Hepatocyte (in vitro differentiated cells): ENCODE measurements at regions not wholly inside any gene's neighbourhood (a gene's known extent, or its start where the extent isn't known, plus 50 kb on each side); places are given as distances from the start of the nearest gene placed in this dataset.

Experiments used
- DNase-seq: peaks from one replicate; pipeline ENCODE4 v3.0.0-alpha.2; 2016; ENCODE audit warnings: low spot score
- H2AFZ ChIP-seq: fragments of 200-600 bp; sonication (generic); 2 replicates; pipeline ENCODE4 v1.6.0; 2016; ENCODE audit warnings: antibody characterized with exemption, mild to moderate bottlenecking
- H3K27ac ChIP-seq: fragments of 200-600 bp; sonication (generic); 2 replicates; pipeline ENCODE4 v1.5.1; 2016; ENCODE audit warnings: mild to moderate bottlenecking
- H3K27me3 ChIP-seq: fragments of 200-600 bp; sonication (generic); 2 replicates; pipeline ENCODE4 v1.6.1; 2016
- H3K36me3 ChIP-seq: fragments of 200-600 bp; sonication (generic); replicated peaks from 2 replicates; pipeline ENCODE4 v1.5.1; 2016; ENCODE audit warnings: low read depth; ENCODE audit not compliant: insufficient read depth
- H3K4me1 ChIP-seq: fragments of 200-600 bp; sonication (generic); 2 replicates; pipeline ENCODE4 v1.5.1; 2016; ENCODE audit warnings: mild to moderate bottlenecking, moderate library complexity; ENCODE audit not compliant: insufficient read depth
- H3K4me2 ChIP-seq: fragments of 200-600 bp; sonication (generic); 2 replicates; pipeline ENCODE4 v1.6.0; 2016
- H3K4me3 ChIP-seq: fragments of 200-600 bp; sonication (generic); 2 replicates; pipeline ENCODE4 v1.5.1; 2016; ENCODE audit warnings: mild to moderate bottlenecking
- H3K79me2 ChIP-seq: fragments of 200-600 bp; sonication (generic); 2 replicates; pipeline ENCODE4 v1.6.0; 2017; ENCODE audit warnings: mild to moderate bottlenecking
- H3K9me2 ChIP-seq: fragments of 200-600 bp; sonication (generic); replicated peaks from 2 replicates; pipeline ENCODE4 v1.6.0; 2017; ENCODE audit warnings: mild to moderate bottlenecking; ENCODE audit not compliant: insufficient read depth
- H3K9me3 ChIP-seq: fragments of 200-600 bp; sonication (generic); 2 replicates; pipeline ENCODE4 v1.5.1; 2016; ENCODE audit warnings: low read depth, mild to moderate bottlenecking
- H4K20me1 ChIP-seq: fragments of 200-600 bp; sonication (generic); 2 replicates; pipeline ENCODE4 v1.6.0; 2016; ENCODE audit warnings: mild to moderate bottlenecking; ENCODE audit not compliant: insufficient read depth, poor library complexity, severe bottlenecking
- CTCF ChIP-seq: fragments of 200-600 bp; sonication (generic); IDR thresholded peaks from 2 replicates; pipeline ENCODE4 v1.5.1; 2016; ENCODE audit warnings: antibody characterized with exemption, mild to moderate bottlenecking; ENCODE audit not compliant: poor library complexity
- EZH2 ChIP-seq: fragments of 200-600 bp; sonication (generic); IDR thresholded peaks from 2 replicates; pipeline ENCODE4 v1.6.1; 2016; ENCODE audit warnings: antibody characterized with exemption, mild to moderate bottlenecking, borderline replicate concordance
- EZH2phosphoT487 ChIP-seq: fragments of 200-600 bp; sonication (generic); IDR thresholded peaks from one replicate; pipeline ENCODE4 v1.6.1; 2018; ENCODE audit warnings: antibody characterized with exemption, mild to moderate bottlenecking, low read depth, moderate library complexity; ENCODE audit not compliant: unreplicated experiment, severe bottlenecking
- WGBS: methylation state at CpG from one replicate; pipeline ENCODE4 v1.1.6; 2016; ENCODE audit warnings: low lambda C conversion rate; ENCODE audit errors: missing lambda C conversion rate; 5-methylcytosine and 5-hydroxymethylcytosine counted together

DNA sequence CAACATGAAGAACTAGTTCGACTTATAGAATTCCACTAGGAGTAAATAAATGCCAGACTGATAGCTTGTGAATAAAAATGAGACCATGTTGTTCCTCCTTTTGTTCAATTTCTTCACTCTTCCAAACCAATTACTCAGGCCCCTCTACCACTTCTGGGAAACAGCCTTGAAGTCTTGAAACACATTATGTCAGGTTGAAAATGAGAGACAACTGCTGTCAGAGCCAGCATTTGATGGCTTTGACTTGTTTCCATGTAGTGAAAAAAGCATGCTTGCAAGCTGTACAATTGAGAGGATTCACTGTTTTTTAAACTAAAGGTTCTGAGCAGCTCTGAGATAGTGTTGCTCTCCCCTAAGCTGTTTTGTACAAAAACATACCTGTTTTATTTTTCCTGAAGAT is 337.1 kb upstream of the SGCD start:
- Histone ChIP-seq H3K27ac (no peak overlapping the region), H3K4me2 (no peak overlapping the region), H3K79me2 (no peaks in the 10 kb centered on the region), H3K4me1 (no peaks in the 10 kb centered on the region), H3K9me3 (no peaks in the 10 kb centered on the region), H4K20me1 (no peaks in the 10 kb centered on the region), H3K9me2 (no peaks in the 10 kb centered on the region), H3K4me3 (no peak overlapping the region), H2AFZ (no peak overlapping the region), H3K27me3 (peaks cover 6% of the 10 kb centered on the region), H3K36me3 (no peaks in the 10 kb centered on the region)
- no peak for DNase-seq
- no peak for TF ChIP-seq EZH2
- TF ChIP-seq CTCF: no peak
- TF ChIP-seq EZH2phosphoT487: no peak
- 88% methylated on average over 1 of the region's 1 CpG for WGBS

DNA sequence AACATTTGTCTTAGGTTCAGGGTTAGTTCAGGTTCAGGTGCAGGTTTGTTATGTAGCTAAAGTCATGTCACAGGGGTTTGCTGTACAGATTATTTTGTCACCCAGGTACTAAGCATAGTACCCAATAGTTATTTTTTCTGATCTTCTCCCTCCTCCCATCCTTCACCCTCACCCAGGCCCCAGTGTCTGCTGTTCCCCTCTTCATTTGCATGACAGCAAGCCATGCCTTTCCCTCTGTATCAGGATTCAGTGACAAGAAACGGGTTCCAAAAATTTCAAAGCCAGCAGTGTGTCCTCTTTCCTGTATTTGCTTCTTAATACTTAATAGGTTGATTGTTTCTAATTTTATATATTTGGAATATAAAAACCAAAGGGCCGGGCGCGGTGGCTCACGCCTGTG is 330.8 kb upstream of the SGCD start:
- H4K20me1 ChIP-seq: no peaks in the 10 kb centered on the region

GRCh38 chr5:155998257-155998656 is 328.7 kb upstream of the SGCD start:
- Histone ChIP-seq H3K9me2 (no peaks in the 10 kb centered on the region), H3K36me3 (no peaks in the 10 kb centered on the region), H3K79me2 (no peaks in the 10 kb centered on the region), H3K27me3 (no peaks in the 10 kb centered on the region), H3K4me2 (no peak overlapping the region), H3K4me1 (no peaks in the 10 kb centered on the region), H3K9me3 (no peaks in the 10 kb centered on the region), H3K4me3 (no peak overlapping the region), H4K20me1 (no peaks in the 10 kb centered on the region), H3K27ac (no peak overlapping the region), H2AFZ (no peak overlapping the region)
- no peak for DNase-seq
- TF ChIP-seq EZH2: no peak
- TF ChIP-seq CTCF: no peak
- no peak for TF ChIP-seq EZH2phosphoT487
- 94% methylated on average over 2 of the region's 2 CpGs for WGBS

More for the DNA sequence above, 330.8 kb upstream of the SGCD start:
- no peaks in the 10 kb centered on the region for H3K4me1 ChIP-seq
- no peak overlapping the region for H3K4me2 ChIP-seq
- H3K79me2 ChIP-seq: no peaks in the 10 kb centered on the region
- TF ChIP-seq CTCF (no peak), EZH2phosphoT487 (no peak), EZH2 (no peak)
- H3K9me2 ChIP-seq: no peaks in the 10 kb centered on the region
- no peak overlapping the region for H2AFZ ChIP-seq
- no peaks in the 10 kb centered on the region for H3K36me3 ChIP-seq
- H3K4me3 ChIP-seq: no peak overlapping the region
- DNase-seq: no peak
- H3K9me3 ChIP-seq: no peaks in the 10 kb centered on the region
- no peak overlapping the region for H3K27ac ChIP-seq
- peaks cover 6% of the 10 kb centered on the region for H3K27me3 ChIP-seq
- WGBS: 90% methylated on average over 5 of the region's 5 CpGs

GRCh38 chr5:156000115-156000514 is 326.8 kb upstream of the SGCD start:
- Histone ChIP-seq H3K79me2 (no peaks in the 10 kb centered on the region), H3K4me1 (no peaks in the 10 kb centered on the region), H3K9me2 (no peaks in the 10 kb centered on the region), H3K4me2 (no peak overlapping the region), H4K20me1 (no peaks in the 10 kb centered on the region), H3K27ac (no peak overlapping the region), H3K36me3 (no peaks in the 10 kb centered on the region), H3K27me3 (no peaks in the 10 kb centered on the region), H3K4me3 (no peak overlapping the region), H2AFZ (no peak overlapping the region), H3K9me3 (no peaks in the 10 kb centered on the region)
- no peak for DNase-seq
- 89% methylated on average over 1 of the region's 1 CpG for WGBS
- TF ChIP-seq EZH2 (no peak), EZH2phosphoT487 (no peak), CTCF (no peak)
